ENCODE measurements at regions not wholly inside any gene's neighbourhood (a gene's known extent, or its start where the extent isn't known, plus 50 kb on each side); places are given as distances from the start of the nearest gene placed in this dataset.
"Not testable (repeated sequence)": the region's sequence is repeated elsewhere in the genome, so short reads cannot be mapped to it uniquely, and the experiment has no call there.

DNA sequence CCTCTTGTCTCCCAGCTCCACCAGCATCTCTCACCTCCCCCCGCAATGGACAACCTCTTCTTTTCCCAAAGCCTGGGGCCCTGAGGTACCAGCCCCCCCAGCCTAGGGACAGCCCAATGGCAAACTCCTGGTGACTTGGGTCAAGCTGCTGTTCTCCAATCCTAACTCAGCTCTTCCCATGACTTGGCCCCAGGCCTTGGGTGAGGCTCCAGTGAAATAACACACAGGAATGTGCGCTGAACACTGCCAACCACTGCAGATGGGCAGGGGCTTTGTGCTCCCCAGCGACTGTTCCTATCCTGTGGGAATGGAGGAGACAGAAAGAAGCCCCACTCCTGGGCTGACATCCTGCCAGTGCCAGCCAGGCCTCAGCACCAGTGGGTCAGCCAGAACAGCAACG is 125.2 kb downstream of the LRRC37A3 start:
- TF ChIP-seq, protein P1, sequence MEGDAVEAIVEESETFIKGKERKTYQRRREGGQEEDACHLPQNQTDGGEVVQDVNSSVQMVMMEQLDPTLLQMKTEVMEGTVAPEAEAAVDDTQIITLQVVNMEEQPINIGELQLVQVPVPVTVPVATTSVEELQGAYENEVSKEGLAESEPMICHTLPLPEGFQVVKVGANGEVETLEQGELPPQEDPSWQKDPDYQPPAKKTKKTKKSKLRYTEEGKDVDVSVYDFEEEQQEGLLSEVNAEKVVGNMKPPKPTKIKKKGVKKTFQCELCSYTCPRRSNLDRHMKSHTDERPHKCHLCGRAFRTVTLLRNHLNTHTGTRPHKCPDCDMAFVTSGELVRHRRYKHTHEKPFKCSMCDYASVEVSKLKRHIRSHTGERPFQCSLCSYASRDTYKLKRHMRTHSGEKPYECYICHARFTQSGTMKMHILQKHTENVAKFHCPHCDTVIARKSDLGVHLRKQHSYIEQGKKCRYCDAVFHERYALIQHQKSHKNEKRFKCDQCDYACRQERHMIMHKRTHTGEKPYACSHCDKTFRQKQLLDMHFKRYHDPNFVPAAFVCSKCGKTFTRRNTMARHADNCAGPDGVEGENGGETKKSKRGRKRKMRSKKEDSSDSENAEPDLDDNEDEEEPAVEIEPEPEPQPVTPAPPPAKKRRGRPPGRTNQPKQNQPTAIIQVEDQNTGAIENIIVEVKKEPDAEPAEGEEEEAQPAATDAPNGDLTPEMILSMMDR (IDR thresholded peaks at IDR 0.05; ENCODE audit: borderline replicate concordance, extremely low read depth, low read length, poor library complexity, severe bottlenecking), result not testable (repeated sequence)
- TF ChIP-seq EZH2 (IDR thresholded peaks at IDR 0.05; ENCODE audit: borderline replicate concordance, low read depth, low read length, severe bottlenecking), result not testable (repeated sequence)
